HG03139 (cell line): ENCODE measurements at regions not wholly inside any gene's neighbourhood (a gene's known extent, or its start where the extent isn't known, plus 50 kb on each side); places are given as distances from the start of the nearest gene placed in this dataset.

ENCODE experiments used
- ATAC-seq: cut with Tn5 transposase; IDR thresholded peaks from one replicate; pipeline ENCODE4 v1.9.1; 2021; ENCODE audit not compliant: unreplicated experiment

GRCh38 chr10:10921826-10922461, 95.7 kb upstream of the CELF2 start:
- no peak for ATAC-seq

- ATAC-seq: no peak
Measured at GRCh38 chr10:10923029-10923651, 94.5 kb upstream of the CELF2 start.

- no peak for ATAC-seq
Measured at GRCh38 chr10:10925667-10926066, 92.0 kb upstream of the CELF2 start.

GRCh38 chr10:10927608-10928007, 90.1 kb upstream of the CELF2 start:
- no peak for ATAC-seq

- ATAC-seq: no peak
Measured at GRCh38 chr10:10930979-10931743, 86.5 kb upstream of the CELF2 start.

GRCh38 chr10:10935032-10935431, 82.6 kb upstream of the CELF2 start:
- ATAC-seq: no peak

- ATAC-seq: no peak
Measured at GRCh38 chr10:10938676-10939075, 79.0 kb upstream of the CELF2 start.

- ATAC-seq: no peak
Measured at GRCh38 chr10:10941127-10941730, 76.4 kb upstream of the CELF2 start.

- ATAC-seq: no peak
Measured at GRCh38 chr10:10942441-10942840, 75.2 kb upstream of the CELF2 start.

- ATAC-seq: no peak
Measured at GRCh38 chr10:10946081-10946480, 71.6 kb upstream of the CELF2 start.

GRCh38 chr10:10946801-10947200, 70.9 kb upstream of the CELF2 start:
- no peak for ATAC-seq

GRCh38 chr10:10951675-10952074, 66.0 kb upstream of the CELF2 start:
- no peak for ATAC-seq

GRCh38 chr10:10952800-10953199, 64.9 kb upstream of the CELF2 start:
- no peak for ATAC-seq

GRCh38 chr10:10956681-10957542, 60.8 kb upstream of the CELF2 start:
- ATAC-seq: no peak

- no peak for ATAC-seq
Measured at GRCh38 chr10:10958041-10958440, 59.6 kb upstream of the CELF2 start.

GRCh38 chr10:10959666-10960065, 58.0 kb upstream of the CELF2 start:
- no peak for ATAC-seq

GRCh38 chr10:10960534-10960933, 57.1 kb upstream of the CELF2 start:
- no peak for ATAC-seq

- ATAC-seq: no peak
Measured at GRCh38 chr10:10961072-10961471, 56.6 kb upstream of the CELF2 start.

GRCh38 chr10:10967029-10967428, 50.6 kb upstream of the CELF2 start:
- ATAC-seq: no peak

- no peak for ATAC-seq
Measured at GRCh38 chr10:10967581-10968256, 50.0 kb upstream of the CELF2 start.
